ENCODE measurements at regions not wholly inside any gene's neighbourhood (a gene's known extent, or its start where the extent isn't known, plus 50 kb on each side); places are given as distances from the start of the nearest gene placed in this dataset.

GRCh38 chr13:75025956-75026355 is 456.0 kb downstream of the TBC1D4 start:
- Histone ChIP-seq H2BK15ac (ENCODE audit: low read length) (no peak overlapping the region), H3K27me3 (replicated peaks in 1 of 4; ENCODE audit: control insufficient read depth in 3 of 4, extremely low read depth in 1 of 4, insufficient read depth in 3 of 4, low read length in 3 of 4) (no peaks in the 10 kb centered on the region), H3K18ac (ENCODE audit: extremely low read depth, low read length) (no peak overlapping the region), H2BK120ac (replicated peaks; ENCODE audit: low read depth, low read length) (no peak overlapping the region), H3K4ac (replicated peaks; ENCODE audit: insufficient read length, low read depth, low read length) (no peak overlapping the region), H3K4me1 (replicated peaks in 1 of 4; ENCODE audit: control insufficient read depth in 3 of 4, insufficient read depth in 4 of 4, low read length in 3 of 4) (no peaks in the 10 kb centered on the region), H2BK20ac (ENCODE audit: low read length) (no peak overlapping the region), H3K4me2 (ENCODE audit: insufficient read depth in 1 of 2, low read depth in 2 of 2, low read length in 2 of 2) (no peak overlapping the region), H2AK5ac (ENCODE audit: low read depth, low read length) (no peak overlapping the region), H3K4me3 (ENCODE audit: extremely low read depth in 1 of 4, insufficient read depth in 2 of 4, low read depth in 3 of 4, low read length in 4 of 4) (no peak overlapping the region), H3K36me3 (ENCODE audit: control insufficient read depth in 2 of 4, insufficient read depth in 4 of 4, low read length in 3 of 4) (no peaks in the 10 kb centered on the region), H4K20me1 (replicated peaks in 1 of 2; ENCODE audit: control insufficient read depth in 1 of 2, insufficient read depth in 2 of 2, low read length in 2 of 2) (no peaks in the 10 kb centered on the region), H2AFZ (ENCODE audit: low read length) (no peak overlapping the region), H4K5ac (ENCODE audit: insufficient read length, low read depth, low read length) (no peak overlapping the region), H3K27ac (ENCODE audit: low read depth, low read length) (no peak overlapping the region), H3K14ac (ENCODE audit: insufficient read length) (no peak overlapping the region), H3K9me3 (ENCODE audit: insufficient read depth in 2 of 2, low read depth in 1 of 2, low read length in 1 of 2) (peaks cover 0 to 4% of the 10 kb centered on the region in 2 experiments; a peak in 1 of 4 replicates), H4K91ac (replicated peaks; ENCODE audit: insufficient read length, low read length) (no peak overlapping the region), H3K23ac (ENCODE audit: insufficient read length) (no peak overlapping the region), H4K8ac (ENCODE audit: extremely low read depth, insufficient read depth, low read length) (no peak overlapping the region), H3K79me2 (ENCODE audit: control insufficient read depth in 1 of 2, insufficient read depth in 2 of 2, low read length in 2 of 2) (no peaks in the 10 kb centered on the region), H3K56ac (replicated peaks; ENCODE audit: insufficient read length, low read depth, low read length) (no peak overlapping the region), H2BK12ac (ENCODE audit: low read depth, low read length) (no peak overlapping the region), H2BK5ac (ENCODE audit: low read depth, low read length) (no peak overlapping the region), H3K79me1 (ENCODE audit: low read depth, low read length) (no peaks in the 10 kb centered on the region), H3K23me2 (ENCODE audit: low read depth, low read length) (no peaks in the 10 kb centered on the region), H3K9ac (replicated peaks in 1 of 4; ENCODE audit: extremely low read depth in 1 of 4, low read depth in 3 of 4, low read length in 3 of 4) (no peak overlapping the region)
- ChIA-PET POLR2A (ENCODE audit: partially characterized antibody) (no interaction called here), CTCF (ENCODE audit: partially characterized antibody) (no interaction called here)
- FAIRE-seq (no peak), DNase-seq (ENCODE audit: low read depth in 1 of 2, low spot score in 2 of 2) (no peak)
- WGBS, 2 experiments (ENCODE audit: extremely low coverage in 1 of 2, insufficient coverage in 1 of 2, insufficient read length in 1 of 2, insufficient replicate concordance in 2 of 2, low coverage in 1 of 2, low lambda C conversion rate in 2 of 2, missing lambda C conversion rate in 1 of 2) = 96% methylated on average over 2 of the region's 2 CpGs; no CpG with 5 or more reads in 1 of the 2 experiments
- TF ChIP-seq CHD1 (IDR thresholded peaks at IDR 0.05; ENCODE audit: low read depth, low read length) = no peak
- TF ChIP-seq RAD21 (IDR thresholded peaks at IDR 0.05 in 1 of 2, conservative IDR thresholded peaks at IDR 0.05 in 1 of 2; ENCODE audit: low read depth in 2 of 2, low read length in 2 of 2) = no peak
- TF ChIP-seq SP1 (IDR thresholded peaks at IDR 0.05; ENCODE audit: low read depth, low read length) = no peak
- no peak for TF ChIP-seq GTF2F1 (IDR thresholded peaks at IDR 0.05; ENCODE audit: borderline replicate concordance, low read depth, low read length)
- no peak for TF ChIP-seq KDM1A (IDR thresholded peaks at IDR 0.05; ENCODE audit: borderline replicate concordance, low read length)
- TF ChIP-seq E2F6 (IDR thresholded peaks at IDR 0.05) = no peak
- TF ChIP-seq TBP (IDR thresholded peaks at IDR 0.05; ENCODE audit: low read depth, low read length) = no peak
- no peak for TF ChIP-seq TCF12 (IDR thresholded peaks at IDR 0.05; ENCODE audit: low read depth, low read length)
- no peak for TF ChIP-seq ATF3 (IDR thresholded peaks at IDR 0.05; ENCODE audit: insufficient read depth, low read depth, low read length)
